H1 (cell line): ENCODE measurements at regions not wholly inside any gene's neighbourhood (a gene's known extent, or its start where the extent isn't known, plus 50 kb on each side); places are given as distances from the start of the nearest gene placed in this dataset.

Experiments
- BRCA1 ChIP-seq: IDR thresholded peaks from 2 replicates; pipeline ENCODE4 v1.6.1; 2012; ENCODE audit warnings: low read depth, low read length, improper control_type of control experiment
- POU5F1 ChIP-seq: IDR thresholded peaks from 2 replicates; pipeline ENCODE4 v1.6.1; 2011; ENCODE audit warnings: low read depth, mild to moderate bottlenecking, low read length, moderate library complexity
- TF ChIP-seq, protein P1 (sequence below), 3 experiments: IDR thresholded peaks; 1 replicate in 2 of 3; 2 replicates in 1 of 3; pipeline versions ENCODE4 v1.5.1 to v1.6.1; 2011; ENCODE audit warnings: low read length in 3 of 3, mild to moderate bottlenecking in 3 of 3, inconsistent platforms in 2 of 3, low read depth in 1 of 3, moderate library complexity in 1 of 3; ENCODE audit not compliant: insufficient read depth in 1 of 3; ENCODE audit errors: control extremely low read depth in 1 of 3

DNA sequence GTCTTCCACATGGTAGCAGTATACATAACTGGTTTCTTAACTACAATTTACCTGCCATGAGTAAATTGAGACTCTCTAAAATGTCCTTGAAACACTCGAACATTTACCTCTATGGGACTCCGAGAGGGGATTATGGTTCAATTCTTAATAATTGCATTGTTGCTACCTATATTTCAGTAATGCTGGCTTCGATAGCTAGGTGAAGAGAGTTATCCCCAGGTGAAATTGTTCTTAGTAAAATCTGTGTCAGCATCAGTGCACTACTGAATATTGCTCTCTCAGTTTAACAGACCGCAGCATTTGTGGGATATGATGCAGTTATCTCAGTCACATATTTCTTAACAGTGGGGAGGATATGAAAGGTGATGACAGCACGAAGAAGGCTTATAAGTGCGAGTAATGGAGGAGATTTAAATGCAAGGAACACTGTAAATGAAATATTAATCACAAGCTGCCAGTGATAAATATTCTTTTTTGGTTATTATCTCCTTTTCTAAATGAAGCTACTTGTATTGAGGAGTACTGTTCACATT lies 801.9 kb downstream of the BRINP3 start:
- TF ChIP-seq POU5F1, result no peak
- TF ChIP-seq BRCA1, result no peak
- TF ChIP-seq, protein P1, sequence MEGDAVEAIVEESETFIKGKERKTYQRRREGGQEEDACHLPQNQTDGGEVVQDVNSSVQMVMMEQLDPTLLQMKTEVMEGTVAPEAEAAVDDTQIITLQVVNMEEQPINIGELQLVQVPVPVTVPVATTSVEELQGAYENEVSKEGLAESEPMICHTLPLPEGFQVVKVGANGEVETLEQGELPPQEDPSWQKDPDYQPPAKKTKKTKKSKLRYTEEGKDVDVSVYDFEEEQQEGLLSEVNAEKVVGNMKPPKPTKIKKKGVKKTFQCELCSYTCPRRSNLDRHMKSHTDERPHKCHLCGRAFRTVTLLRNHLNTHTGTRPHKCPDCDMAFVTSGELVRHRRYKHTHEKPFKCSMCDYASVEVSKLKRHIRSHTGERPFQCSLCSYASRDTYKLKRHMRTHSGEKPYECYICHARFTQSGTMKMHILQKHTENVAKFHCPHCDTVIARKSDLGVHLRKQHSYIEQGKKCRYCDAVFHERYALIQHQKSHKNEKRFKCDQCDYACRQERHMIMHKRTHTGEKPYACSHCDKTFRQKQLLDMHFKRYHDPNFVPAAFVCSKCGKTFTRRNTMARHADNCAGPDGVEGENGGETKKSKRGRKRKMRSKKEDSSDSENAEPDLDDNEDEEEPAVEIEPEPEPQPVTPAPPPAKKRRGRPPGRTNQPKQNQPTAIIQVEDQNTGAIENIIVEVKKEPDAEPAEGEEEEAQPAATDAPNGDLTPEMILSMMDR (IDR thresholded peaks at IDR 0.05; ENCODE audit: control extremely low read depth in 1 of 3, insufficient read depth in 1 of 3, low read depth in 1 of 3, low read length in 3 of 3), result no peak
